ENCODE measurements at regions not wholly inside any gene's neighbourhood (a gene's known extent, or its start where the extent isn't known, plus 50 kb on each side); places are given as distances from the start of the nearest gene placed in this dataset.

GRCh38 chr9:115340314-115340713 lies 222.4 kb upstream of the TNC start:
- no peak for TF ChIP-seq CTCF (IDR thresholded peaks at IDR 0.05; ENCODE audit: poor library complexity)
- TF ChIP-seq EZH2 (IDR thresholded peaks at IDR 0.05; ENCODE audit: borderline replicate concordance): no peak
- no peak for TF ChIP-seq EZH2phosphoT487 (IDR thresholded peaks at IDR 0.05; ENCODE audit: low read depth, severe bottlenecking, unreplicated experiment)
